HCT116 (cell line): ENCODE measurements at regions not wholly inside any gene's neighbourhood (a gene's known extent, or its start where the extent isn't known, plus 50 kb on each side); places are given as distances from the start of the nearest gene placed in this dataset.

Source experiments
- ATAC-seq: fragments of 200-7000 bp; cut with Tn5 transposase; 2 replicates; pipeline ENCODE4 v1.9.1; 2020; ENCODE audit warnings: mild to moderate bottlenecking, moderate library complexity
- BruUV-seq: library from RNA; stranded (reverse); fragments of 400-500 nt; replicated peaks from 2 replicates; lab custom pipeline; 2021; lab: Mats Ljungman, UMichigan
- CTCF ChIA-PET: fragments of 300-600 bp; sonication (Branson Sonifier 250); formaldehyde crosslinking; loops from one replicate; lab custom pipeline; 2021; ENCODE audit warnings: antibody characterized with exemption; lab: Charles Lee
- POLR2A ChIA-PET: fragments of 300-600, 350-600 bp; sonication (Branson Sonifier 250); formaldehyde crosslinking; loops from one replicate; lab custom pipeline; 2021; ENCODE audit warnings: antibody characterized with exemption; lab: Charles Lee
- RAD21 ChIA-PET, 2 experiments: fragments of 300-600 bp; sonication (Branson Sonifier 250); formaldehyde crosslinking; loops; one replicate each; lab custom pipeline; 2023; ENCODE audit warnings: low total read pairs in 2 of 2; ENCODE audit not compliant: uncharacterized antibody in 2 of 2, unreplicated experiment in 2 of 2, low non-redundant PET in 1 of 2; lab: Charles Lee
- DNase-seq: peaks from one replicate; pipeline ENCODE4 v3.0.0-alpha.2; 2010; ENCODE audit warnings: low read depth, low spot score
- H2AFZ ChIP-seq: fragments of 200-600 bp; shearing (Covaris generic), sonication (generic); 2 replicates; pipeline ENCODE4 v1.6.1; 2017; ENCODE audit warnings: low read depth, mixed run types, mixed read lengths, antibody characterized with exemption, low read length; ENCODE audit not compliant: poor library complexity, severe bottlenecking
- H3K27ac ChIP-seq: 2 replicates; pipeline ENCODE4 v1.5.1; 2012; ENCODE audit warnings: low read depth, low read length
- H3K27me3 ChIP-seq: fragments of 200-600 bp; sonication (generic); 2 replicates; pipeline ENCODE4 v1.6.1; 2016; ENCODE audit warnings: mixed run types, low read length, mixed read lengths; ENCODE audit not compliant: insufficient read depth
- H3K36me3 ChIP-seq, 2 experiments: fragments of 200-500 bp in 1 of 2; fragments of 200-600 bp in 1 of 2; sonication (Bioruptor generic) in 1 of 2; sonication (generic) in 1 of 2; 2 replicates each; pipeline versions ENCODE4 v1.5.1 to v1.6.1; 2014 to 2016; ENCODE audit warnings: low read length in 2 of 2, inconsistent platforms in 1 of 2, mixed read lengths in 1 of 2, mixed run types in 1 of 2; ENCODE audit not compliant: insufficient read depth in 2 of 2, control insufficient read depth in 1 of 2
- H3K4me1 ChIP-seq, 2 experiments: fragments of 200-600 bp in 1 of 2; sonication (generic) in 1 of 2; 2 replicates each; pipeline versions ENCODE4 v1.5.1 to v1.6.1; 2012 to 2017; ENCODE audit warnings: low read length in 2 of 2, inconsistent platforms in 1 of 2, mild to moderate bottlenecking in 1 of 2, mixed read lengths in 1 of 2, mixed run types in 1 of 2, moderate library complexity in 1 of 2; ENCODE audit not compliant: insufficient read depth in 2 of 2, control insufficient read depth in 1 of 2
- H3K4me2 ChIP-seq: fragments of 200-600 bp; sonication (generic); 2 replicates; pipeline ENCODE4 v1.6.1; 2017; ENCODE audit warnings: mixed run types, low read length, mixed read lengths
- H3K4me3 ChIP-seq, 2 experiments: fragments of 200-600 bp in 1 of 2; sonication (generic) in 1 of 2; replicated peaks in 1 of 2; 2 replicates each; pipeline ENCODE4 v1.5.1; 2011 to 2016; ENCODE audit warnings: low read length in 2 of 2, control low read depth in 1 of 2, low read depth in 1 of 2, mild to moderate bottlenecking in 1 of 2, mixed read lengths in 1 of 2, mixed run types in 1 of 2
- H3K79me2 ChIP-seq: fragments of 200-600 bp; sonication (generic); 2 replicates; pipeline ENCODE4 v1.6.1; 2017; ENCODE audit warnings: mild to moderate bottlenecking, mixed run types, low read length, moderate library complexity, mixed read lengths; ENCODE audit not compliant: insufficient read depth
- H3K9ac ChIP-seq: fragments of 200-600 bp; sonication (generic); 2 replicates; pipeline ENCODE4 v1.6.1; 2016; ENCODE audit warnings: low read length, mixed read lengths
- H3K9me2 ChIP-seq: fragments of 200-600 bp; sonication (generic), shearing (Covaris generic); 2 replicates; pipeline ENCODE4 v1.6.1; 2017; ENCODE audit warnings: mixed run types, mild to moderate bottlenecking, moderate library complexity; ENCODE audit not compliant: insufficient read depth
- H3K9me3 ChIP-seq, 2 experiments: fragments of 200-500 bp in 1 of 2; fragments of 200-600 bp in 1 of 2; sonication (Bioruptor generic) in 1 of 2; sonication (generic) in 1 of 2; 2 replicates each; pipeline ENCODE4 v1.6.1; 2014 to 2017; ENCODE audit warnings: low read length in 2 of 2, mixed read lengths in 2 of 2, inconsistent platforms in 1 of 2, low read depth in 1 of 2, mild to moderate bottlenecking in 1 of 2, mixed run types in 1 of 2, moderate library complexity in 1 of 2; ENCODE audit not compliant: control insufficient read depth in 1 of 2, insufficient read depth in 1 of 2
- H4K20me1 ChIP-seq: fragments of 200-600 bp; sonication (generic), shearing (Covaris generic); 2 replicates; pipeline ENCODE4 v1.6.1; 2017; ENCODE audit warnings: mixed run types, mild to moderate bottlenecking, moderate library complexity; ENCODE audit not compliant: insufficient read depth
- ATF3 ChIP-seq: IDR thresholded peaks from 2 replicates; pipeline ENCODE4 v1.6.1; 2012
- CBX3 ChIP-seq: IDR thresholded peaks from 2 replicates; pipeline ENCODE4 v1.6.1; 2012; ENCODE audit warnings: low read depth
- CEBPB ChIP-seq: IDR thresholded peaks from 2 replicates; pipeline ENCODE4 v1.6.1; 2012; ENCODE audit warnings: low read depth
- CTCF ChIP-seq, 3 experiments: fragments of 200-600 bp in 1 of 3; sonication (generic) in 1 of 3; IDR thresholded peaks in 2 of 3; conservative IDR thresholded peaks in 1 of 3; 2 replicates each; pipeline ENCODE4 v1.5.1; 2012 to 2017; ENCODE audit warnings: low read depth in 2 of 3, low read length in 2 of 3, antibody characterized with exemption in 1 of 3, borderline replicate concordance in 1 of 3, control low read depth in 1 of 3, mild to moderate bottlenecking in 1 of 3, mixed read lengths in 1 of 3, mixed run types in 1 of 3, moderate library complexity in 1 of 3; ENCODE audit not compliant: insufficient read depth in 1 of 3
- EGR1 ChIP-seq: IDR thresholded peaks from 2 replicates; pipeline ENCODE4 v1.6.1; 2012; ENCODE audit warnings: low read depth
- ELF1 ChIP-seq: IDR thresholded peaks from 2 replicates; pipeline ENCODE4 v1.6.1; 2012; ENCODE audit warnings: low read depth, borderline replicate concordance
- EZH2 ChIP-seq: fragments of 200-600 bp; sonication (generic); IDR thresholded peaks from 2 replicates; pipeline ENCODE4 v1.6.1; 2017; ENCODE audit warnings: antibody characterized with exemption, mixed run types
- EZH2phosphoT487 ChIP-seq: fragments of 200-600 bp; IDR thresholded peaks from 2 replicates; pipeline ENCODE4 v1.6.1; 2018; ENCODE audit warnings: antibody characterized with exemption, borderline replicate concordance
- FOSL1 ChIP-seq: IDR thresholded peaks from 2 replicates; pipeline ENCODE4 v1.6.1; 2012; ENCODE audit warnings: low read depth
- JUND ChIP-seq: IDR thresholded peaks from 2 replicates; pipeline ENCODE4 v1.6.1; 2012
- MAX ChIP-seq: IDR thresholded peaks from 2 replicates; pipeline ENCODE4 v1.6.1; 2012
- POLR2A ChIP-seq: IDR thresholded peaks from 2 replicates; pipeline ENCODE4 v1.7.0; 2011; ENCODE audit warnings: borderline replicate concordance; ENCODE audit not compliant: insufficient read depth, insufficient read length; ENCODE audit errors: extremely low read depth
- POLR2AphosphoS5 ChIP-seq: IDR thresholded peaks from 2 replicates; pipeline ENCODE4 v1.6.1; 2011; ENCODE audit warnings: mild to moderate bottlenecking, low read depth, low read length, moderate library complexity
- RAD21 ChIP-seq: IDR thresholded peaks from 2 replicates; pipeline ENCODE4 v1.6.1; 2012; ENCODE audit warnings: low read depth, mild to moderate bottlenecking
- SP1 ChIP-seq: IDR thresholded peaks from 2 replicates; pipeline ENCODE4 v1.6.1; 2012; ENCODE audit warnings: low read depth
- TCF7L2 ChIP-seq: IDR thresholded peaks from 2 replicates; pipeline ENCODE4 v1.7.0; 2011; ENCODE audit warnings: borderline replicate concordance, inconsistent platforms; ENCODE audit not compliant: insufficient read depth, insufficient read length; ENCODE audit errors: extremely low read depth
- YY1 ChIP-seq: IDR thresholded peaks from 2 replicates; pipeline ENCODE4 v1.6.1; 2011; ENCODE audit warnings: low read length, low read depth, moderate library complexity, mild to moderate bottlenecking; ENCODE audit not compliant: insufficient replicate concordance; ENCODE audit errors: extremely low read depth
- ZBTB33 ChIP-seq: IDR thresholded peaks from 2 replicates; pipeline ENCODE4 v1.6.1; 2011; ENCODE audit warnings: mild to moderate bottlenecking, low read length, moderate library complexity; ENCODE audit not compliant: insufficient replicate concordance; ENCODE audit errors: extremely low read depth
- ZFX ChIP-seq: fragments of 450-650 bp; IDR thresholded peaks from 2 replicates; pipeline ENCODE4 v1.6.1; 2017
- intact Hi-C: fragments of 100-400 bp; cut with micrococcal nuclease; formaldehyde crosslinking; loops from 2 replicates; pipeline ENCODE4 v1.10.0; 2022

- Histone ChIP-seq H4K20me1 (no peaks in the 10 kb centered on the region), H3K4me3 (no peak overlapping the region), H3K36me3 (peaks cover 0 to 15% of the 10 kb centered on the region in 2 experiments; a peak in 1 of 4 replicates), H3K27me3 (no peaks in the 10 kb centered on the region), H3K9ac (no peak overlapping the region), H3K4me2 (no peak overlapping the region), H2AFZ (no peak overlapping the region), H3K9me3 (no peaks in the 10 kb centered on the region), H3K9me2 (no peaks in the 10 kb centered on the region), H3K27ac (no peak overlapping the region), H3K4me1 (no peaks in the 10 kb centered on the region), H3K79me2 (no peaks in the 10 kb centered on the region)
- TF ChIP-seq MAX = no peak
- ATAC-seq (no peak), DNase-seq (no peak)
- BruUV-seq = no TSS peak
- ChIA-PET POLR2A (no interaction called here), CTCF (no interaction called here), RAD21 (no interaction called here)
- intact Hi-C loops = no loop called here
These were observed 444.3 kb downstream of the SLC4A3 start for GRCh38 chr2:220071696-220072095.

- ChIA-PET RAD21 (no interaction called here), CTCF (no interaction called here), POLR2A (no interaction called here)
- Histone ChIP-seq H3K79me2 (no peaks in the 10 kb centered on the region), H3K9me3 (no peaks in the 10 kb centered on the region), H3K27me3 (no peaks in the 10 kb centered on the region), H3K9ac (no peak overlapping the region), H3K4me3 (no peak overlapping the region), H2AFZ (no peak overlapping the region), H3K4me2 (no peak overlapping the region), H4K20me1 (no peaks in the 10 kb centered on the region), H3K9me2 (no peaks in the 10 kb centered on the region), H3K27ac (no peak overlapping the region), H3K36me3 (peaks cover 0 to 20% of the 10 kb centered on the region in 2 experiments; a peak in 1 of 4 replicates), H3K4me1 (no peaks in the 10 kb centered on the region)
- ATAC-seq (no peak), DNase-seq (no peak)
- BruUV-seq = no TSS peak
- intact Hi-C loops = no loop called here
- no peak for TF ChIP-seq JUND
- TF ChIP-seq EGR1 = no peak
- no peak for TF ChIP-seq POLR2AphosphoS5
- TF ChIP-seq YY1 = no peak
- TF ChIP-seq RAD21 = no peak
- no peak for TF ChIP-seq ZFX
- no peak for TF ChIP-seq SP1
- no peak for TF ChIP-seq CBX3
- no peak for TF ChIP-seq TCF7L2
- no peak for TF ChIP-seq CEBPB
- TF ChIP-seq ZBTB33 = no peak
- TF ChIP-seq ELF1 = no peak
- TF ChIP-seq EZH2 = no peak
- TF ChIP-seq CTCF (IDR thresholded peaks at IDR 0.05 in 2 of 3, conservative IDR thresholded peaks at IDR 0.05 in 1 of 3; ENCODE audit: borderline replicate concordance in 1 of 3, insufficient read depth in 1 of 3, low read depth in 2 of 3, low read length in 2 of 3) = no peak
- no peak for TF ChIP-seq POLR2A
- no peak for TF ChIP-seq ATF3
- TF ChIP-seq EZH2phosphoT487 = no peak
- TF ChIP-seq FOSL1 = no peak
These were observed 445.3 kb downstream of the SLC4A3 start for GRCh38 chr2:220072669-220073220.
